B cell (primary cell): ENCODE measurements at regions not wholly inside any gene's neighbourhood (a gene's known extent, or its start where the extent isn't known, plus 50 kb on each side); places are given as distances from the start of the nearest gene placed in this dataset.

Experiments used
- ATAC-seq: fragments of 200-7000 bp; cut with Tn5 transposase; one replicate; pipeline ENCODE4 v1.10.0; 2021; ENCODE audit warnings: low read depth, mild to moderate bottlenecking, moderate number of reproducible peaks, moderate library complexity
- CTCF ChIA-PET: fragments of 350-600 bp; sonication (Branson Sonifier 250); formaldehyde crosslinking; loops from one replicate; lab custom pipeline; 2021; ENCODE audit warnings: antibody characterized with exemption, inconsistent platforms; lab: Charles Lee
- POLR2A ChIA-PET: fragments of 350-600 bp; sonication (Branson Sonifier 250); formaldehyde crosslinking; loops from one replicate; lab custom pipeline; 2021; ENCODE audit warnings: antibody characterized with exemption; lab: Charles Lee
- DNase-seq: peaks from one replicate; pipeline ENCODE4 v3.0.0; 2013
- H2AFZ ChIP-seq: 2 replicates; pipeline ENCODE4 v1.6.1; 2012; ENCODE audit warnings: mild to moderate bottlenecking, low read depth, low read length; ENCODE audit not compliant: insufficient read depth, poor library complexity, severe bottlenecking
- H3K27ac ChIP-seq, 2 donors: 1 replicate in 1 of 2; 2 replicates in 1 of 2; pipeline ENCODE4 v1.5.1; 2012 to 2013; ENCODE audit warnings: low read length in 2 of 2, mild to moderate bottlenecking in 2 of 2, moderate library complexity in 1 of 2
- H3K27me3 ChIP-seq, 4 experiments: fragments of 200-600 bp in 1 of 4; sonication (generic) in 1 of 4; replicated peaks in 1 of 4; 1 replicate in 2 of 4; 2 replicates in 2 of 4; pipeline versions ENCODE4 v1.6.1 to v1.7.0; 2013 to 2016; ENCODE audit warnings: low read length in 3 of 4, mild to moderate bottlenecking in 2 of 4, mixed read lengths in 1 of 4, moderate library complexity in 1 of 4; ENCODE audit not compliant: insufficient read depth in 4 of 4, control insufficient read depth in 3 of 4; ENCODE audit errors: control extremely low read depth in 1 of 4
- H3K36me3 ChIP-seq, 2 experiments: replicated peaks in 1 of 2; 1 replicate in 1 of 2; 2 replicates in 1 of 2; pipeline versions ENCODE4 v1.6.1 to v1.7.1; 2013; ENCODE audit warnings: low read length in 1 of 2; ENCODE audit not compliant: insufficient read depth in 2 of 2, control insufficient read depth in 1 of 2; ENCODE audit errors: control extremely low read depth in 1 of 2, extremely low read depth in 1 of 2
- H3K4me1 ChIP-seq, 2 donors: fragments of 200-600 bp in 1 of 2; sonication (generic) in 1 of 2; 1 replicate in 1 of 2; 2 replicates in 1 of 2; pipeline versions ENCODE4 v1.5.1 to v1.6.1; 2013 to 2017; ENCODE audit warnings: low read length in 2 of 2; ENCODE audit not compliant: control insufficient read depth in 2 of 2, insufficient read depth in 2 of 2
- H3K4me2 ChIP-seq: replicated peaks from 2 replicates; pipeline ENCODE3; 2012; ENCODE audit warnings: mild to moderate bottlenecking, low read depth, low read length; ENCODE audit not compliant: poor library complexity, severe bottlenecking
- H3K4me3 ChIP-seq, 5 experiments: fragments of 200-600 bp in 1 of 5; sonication (generic) in 1 of 5; 1 replicate in 3 of 5; 2 replicates in 2 of 5; pipeline versions ENCODE4 v1.5.1 to v1.7.0; 2011 to 2016; ENCODE audit warnings: low read length in 4 of 5, mild to moderate bottlenecking in 4 of 5, low read depth in 2 of 5, control low read depth in 1 of 5, moderate library complexity in 1 of 5; ENCODE audit not compliant: insufficient read depth in 1 of 5; ENCODE audit errors: control extremely low read depth in 1 of 5, extremely low read depth in 1 of 5
- H3K79me2 ChIP-seq: fragments of 200-600 bp; sonication (generic); one replicate; pipeline ENCODE4 v1.6.0; 2016; ENCODE audit warnings: low read length; ENCODE audit not compliant: control insufficient read depth, insufficient read depth
- H3K9ac ChIP-seq: fragments of 200-600 bp; sonication (generic); 2 replicates; pipeline ENCODE4 v1.6.1; 2017; ENCODE audit warnings: mild to moderate bottlenecking, low read length, moderate library complexity
- H3K9me3 ChIP-seq, 3 donors: one replicate each; pipeline versions ENCODE4 v1.6.1 to v1.7.1; 2013; ENCODE audit warnings: low read length in 2 of 3; ENCODE audit not compliant: control insufficient read depth in 2 of 3, insufficient read depth in 1 of 3; ENCODE audit errors: control extremely low read depth in 1 of 3
- H4K20me1 ChIP-seq: 2 replicates; pipeline ENCODE4 v1.6.0; 2012; ENCODE audit warnings: mild to moderate bottlenecking, low read length; ENCODE audit not compliant: insufficient read depth, control insufficient read depth, poor library complexity, severe bottlenecking
- H3K27ac Mint-ChIP-seq: one replicate; pipeline ENCODE4 v1.8.0; 2021; ENCODE audit warnings: mixed read lengths
- H3K27me3 Mint-ChIP-seq: one replicate; pipeline ENCODE4 v1.8.0; 2021; ENCODE audit warnings: mixed read lengths
- H3K4me1 Mint-ChIP-seq: one replicate; pipeline ENCODE4 v1.8.0; 2021; ENCODE audit warnings: mixed read lengths
- H3K4me3 Mint-ChIP-seq: one replicate; pipeline ENCODE4 v1.8.0; 2021; ENCODE audit warnings: mixed read lengths
- H3K9me3 Mint-ChIP-seq: one replicate; pipeline ENCODE4 v1.8.0; 2022; ENCODE audit warnings: mixed read lengths; ENCODE audit not compliant: insufficient read depth
- CTCF ChIP-seq: fragments of 200-600 bp; IDR thresholded peaks from one replicate; pipeline ENCODE4 v1.8.0; 2022; ENCODE audit warnings: antibody characterized with exemption, mild to moderate bottlenecking
- EZH2 ChIP-seq: IDR thresholded peaks from 2 replicates; pipeline ENCODE4 v1.6.1; 2012; ENCODE audit warnings: borderline replicate concordance, low read depth, mild to moderate bottlenecking, moderate library complexity, low read length; ENCODE audit not compliant: insufficient read depth, poor library complexity, severe bottlenecking
- WGBS: methylation state at CpG from one replicate; pipeline ENCODE4 v1.1.5; 2013; ENCODE audit warnings: missing lambda C conversion rate; ENCODE audit not compliant: insufficient coverage; 5-methylcytosine and 5-hydroxymethylcytosine counted together
- intact Hi-C: fragments of 100-400 bp; cut with micrococcal nuclease; formaldehyde crosslinking; loops from one replicate; pipeline ENCODE4 v1.10.0; 2022

- no peak overlapping the region for H3K27ac Mint-ChIP-seq
- Histone ChIP-seq H3K79me2 (no peaks in the 10 kb centered on the region), H3K9me3 (peaks cover 0 to 3% (median 0%) of the 10 kb centered on the region in 3 donors), H3K27ac (no peak overlapping the region), H3K27me3 (no peaks in the 10 kb centered on the region), H3K36me3 (no peaks in the 10 kb centered on the region), H3K9ac (no peak overlapping the region), H3K4me1 (no peaks in the 10 kb centered on the region), H4K20me1 (no peaks in the 10 kb centered on the region), H3K4me3 (no peak overlapping the region), H2AFZ (no peak overlapping the region), H3K4me2 (no peak overlapping the region)
- DNase-seq (no peak), ATAC-seq (no peak)
- WGBS, result 79% methylated on average over 5 of the region's 5 CpGs
- no peak overlapping the region for H3K4me3 Mint-ChIP-seq
- intact Hi-C loops, result no loop called here
- POLR2A ChIA-PET, result no interaction called here
- no peaks in the 10 kb centered on the region for H3K9me3 Mint-ChIP-seq
- TF ChIP-seq EZH2 (no peak), CTCF (no peak)
- no peaks in the 10 kb centered on the region for H3K4me1 Mint-ChIP-seq
- H3K27me3 Mint-ChIP-seq, result peaks cover 9% of the 10 kb centered on the region
- CTCF ChIA-PET, result no interaction called here
These were observed 121.7 kb downstream of the EMX2 start for GRCh38 chr10:117664288-117664687.

- H3K27ac ChIP-seq, result no peak overlapping the region
- peaks cover 0 to 3% (median 0%) of the 10 kb centered on the region in 3 donors for H3K9me3 ChIP-seq
- CTCF ChIA-PET, result no interaction called here
- no peaks in the 10 kb centered on the region for H3K27me3 ChIP-seq
- no peak overlapping the region for H3K4me3 Mint-ChIP-seq
- H3K27me3 Mint-ChIP-seq, result peaks cover 9% of the 10 kb centered on the region
- H3K9ac ChIP-seq, result no peak overlapping the region
- DNase-seq (no peak), ATAC-seq (no peak)
- POLR2A ChIA-PET, result no interaction called here
- H3K4me1 ChIP-seq, result no peaks in the 10 kb centered on the region
- intact Hi-C loops, result no loop called here
- no peak overlapping the region for H2AFZ ChIP-seq
- no peaks in the 10 kb centered on the region for H3K4me1 Mint-ChIP-seq
- no peaks in the 10 kb centered on the region for H3K79me2 ChIP-seq
- no peaks in the 10 kb centered on the region for H3K36me3 ChIP-seq
- no peak overlapping the region for H3K4me3 ChIP-seq
- no peaks in the 10 kb centered on the region for H3K9me3 Mint-ChIP-seq
- no peak overlapping the region for H3K27ac Mint-ChIP-seq
- H4K20me1 ChIP-seq, result no peaks in the 10 kb centered on the region
- WGBS, result 80% methylated on average over 4 of the region's 5 CpGs
- no peak for TF ChIP-seq CTCF
- no peak for TF ChIP-seq EZH2
- no peak overlapping the region for H3K4me2 ChIP-seq
These were observed 123.6 kb downstream of the EMX2 start for GRCh38 chr10:117666166-117666565.
